Globus pallidus (tissue), 1 donor: ENCODE measurements at regions not wholly inside any gene's neighbourhood (a gene's known extent, or its start where the extent isn't known, plus 50 kb on each side); places are given as distances from the start of the nearest gene placed in this dataset.
A peak's percentile ranks its signal among the peaks of the same experiment; 100 is the strongest.
"Not testable (repeated sequence)": the region's sequence is repeated elsewhere in the genome, so short reads cannot be mapped to it uniquely, and the experiment has no call there.

Experiments
- DNase-seq: peaks from one replicate; pipeline ENCODE4 v3.0.0-alpha.2; 2015; ENCODE audit warnings: low spot score

DNA sequence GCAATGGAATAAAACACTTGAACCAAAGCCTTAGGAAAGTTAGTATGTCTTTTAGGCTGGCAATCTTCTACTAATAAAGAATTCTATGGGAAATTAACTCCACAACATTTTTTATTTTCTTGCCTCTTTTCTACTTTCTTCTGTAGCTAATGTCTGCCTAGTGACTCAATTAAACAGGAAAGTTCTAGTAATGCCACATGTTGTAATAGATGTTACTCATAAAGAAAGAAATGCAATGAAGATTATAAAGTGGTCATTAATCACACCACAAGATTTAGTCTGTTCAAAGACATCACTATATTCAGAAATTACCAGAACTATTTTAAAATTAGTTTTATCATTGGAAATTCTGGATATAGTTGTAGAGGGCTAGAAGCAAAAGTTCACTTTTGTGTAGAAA, 329.7 kb downstream of the SI start:
- DNase-seq, result no peak

DNA sequence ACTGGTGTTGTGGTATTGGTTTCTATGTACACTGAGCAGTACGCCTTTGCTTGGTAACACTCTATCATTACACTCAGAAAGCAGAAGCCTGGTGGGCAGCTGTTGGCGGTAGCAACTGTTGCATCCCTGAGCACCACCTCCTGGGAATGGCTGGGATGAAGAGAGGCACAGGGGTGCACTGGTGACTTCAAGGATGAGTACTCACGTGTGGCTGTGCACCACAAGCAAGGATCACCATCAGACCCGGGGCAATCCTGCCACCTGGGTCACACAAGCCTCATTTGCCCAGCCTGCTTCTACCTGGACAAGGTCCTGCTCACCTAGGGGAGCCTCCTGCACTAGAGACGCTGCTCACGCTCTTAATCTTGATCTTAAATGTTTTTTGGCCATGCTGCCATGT, 336.4 kb downstream of the SI start:
- no peak for DNase-seq

DNA sequence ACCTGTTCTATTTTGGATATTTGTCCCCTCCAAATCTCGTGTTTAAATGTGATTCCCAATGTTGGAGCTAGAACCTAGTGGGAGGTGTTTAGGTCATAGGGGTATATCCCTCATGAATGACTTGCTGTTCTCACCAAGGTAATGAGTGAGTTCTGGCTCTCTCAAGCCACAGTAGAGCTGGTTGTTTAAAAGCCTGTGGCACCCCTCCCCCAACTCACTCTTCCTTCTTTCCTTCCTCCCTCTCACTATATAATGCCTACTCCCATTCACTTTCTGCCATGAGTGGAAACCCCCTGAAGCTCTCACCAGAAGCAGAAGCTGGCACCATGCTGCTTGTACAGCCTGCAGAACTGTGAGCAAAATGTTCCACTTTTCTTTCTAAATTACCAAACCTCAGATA, 341.1 kb downstream of the SI start:
- DNase-seq, result no peak

DNA sequence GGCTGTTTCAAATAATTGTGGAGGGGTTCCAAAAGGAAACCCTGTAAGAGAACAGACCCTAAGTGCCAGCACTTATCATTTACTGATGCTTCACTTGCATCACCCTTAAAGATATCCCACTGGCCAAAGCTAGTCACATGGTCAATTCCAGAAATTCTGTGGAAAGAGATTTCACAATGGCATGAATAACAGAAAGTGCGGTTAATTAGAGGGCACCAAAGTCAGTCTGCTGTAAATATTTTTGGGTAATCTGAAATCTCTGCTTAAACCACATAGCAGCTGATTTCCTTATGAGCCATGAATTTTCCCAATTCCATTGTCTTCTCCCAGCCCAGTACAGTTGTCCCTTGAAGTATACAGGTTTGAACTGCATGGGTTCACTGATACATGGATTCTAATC, 346.1 kb downstream of the SI start:
- no peak for DNase-seq

DNA sequence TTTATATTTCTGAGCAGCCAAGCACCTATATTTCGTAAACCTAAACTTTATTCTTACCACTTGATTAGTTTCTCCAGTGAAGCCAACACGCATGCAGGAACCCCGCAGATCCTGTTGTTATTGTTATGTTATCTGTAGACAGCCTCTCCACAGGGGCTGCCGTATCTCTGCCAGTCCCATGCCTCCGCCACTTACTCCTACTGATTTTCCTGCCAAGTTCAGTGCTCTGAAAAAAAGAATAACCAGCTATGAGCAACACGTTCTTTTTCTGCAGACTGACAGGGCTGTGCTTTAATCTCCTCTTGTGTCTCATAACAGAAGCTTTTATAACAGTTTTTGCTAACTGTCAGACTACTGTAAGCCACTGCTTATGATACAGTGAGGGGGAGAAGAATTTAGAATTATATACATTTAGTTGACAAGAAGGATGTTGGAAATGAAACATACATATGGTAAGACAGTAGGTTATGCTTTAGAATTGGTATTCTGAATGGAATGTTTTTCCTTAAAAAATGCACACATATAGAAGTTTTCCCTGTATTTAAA, 347.4 kb downstream of the SI start:
- DNase-seq, result no peak

DNA sequence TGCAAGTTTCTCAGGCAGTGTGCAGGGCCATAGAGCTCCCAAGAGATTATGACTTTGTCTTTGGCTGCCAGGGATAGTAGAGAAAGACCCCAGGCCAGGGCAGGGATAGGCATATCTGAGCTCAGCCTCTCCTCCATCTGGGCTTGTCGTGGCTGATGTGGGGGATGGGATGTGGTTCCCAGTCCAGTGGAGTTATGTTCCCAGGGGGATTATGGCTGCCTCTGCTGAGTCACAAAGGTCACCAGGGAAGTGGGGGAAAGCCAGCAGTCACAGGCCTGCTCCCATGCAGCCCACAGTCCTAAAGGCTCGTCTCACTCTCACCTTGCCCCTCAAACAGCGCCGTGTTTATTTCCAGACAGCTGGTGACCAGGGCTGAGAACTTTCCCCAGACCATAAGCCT, 354.9 kb downstream of the SI start:
- DNase-seq, result no peak

DNA sequence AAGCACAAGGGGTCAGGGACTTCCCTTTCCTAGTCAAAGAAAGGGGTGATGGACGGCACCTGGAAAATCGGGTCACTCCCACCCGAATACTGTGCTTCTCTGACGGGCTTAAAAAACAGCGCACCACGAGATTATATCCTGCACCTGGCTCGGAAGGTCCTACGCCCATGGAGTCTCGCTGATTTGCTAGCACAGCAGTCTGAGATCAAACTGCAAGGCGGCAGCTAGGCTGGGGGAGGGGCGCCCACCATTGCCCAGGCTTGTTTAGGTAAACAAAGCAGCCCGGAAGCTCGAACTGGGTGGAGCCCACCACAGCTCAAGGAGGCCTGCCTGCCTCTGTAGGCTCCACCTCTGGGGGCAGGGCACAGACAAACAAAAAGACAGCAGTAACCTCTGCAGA, 375.5 kb downstream of the SI start:
- not testable (repeated sequence) for DNase-seq

DNA sequence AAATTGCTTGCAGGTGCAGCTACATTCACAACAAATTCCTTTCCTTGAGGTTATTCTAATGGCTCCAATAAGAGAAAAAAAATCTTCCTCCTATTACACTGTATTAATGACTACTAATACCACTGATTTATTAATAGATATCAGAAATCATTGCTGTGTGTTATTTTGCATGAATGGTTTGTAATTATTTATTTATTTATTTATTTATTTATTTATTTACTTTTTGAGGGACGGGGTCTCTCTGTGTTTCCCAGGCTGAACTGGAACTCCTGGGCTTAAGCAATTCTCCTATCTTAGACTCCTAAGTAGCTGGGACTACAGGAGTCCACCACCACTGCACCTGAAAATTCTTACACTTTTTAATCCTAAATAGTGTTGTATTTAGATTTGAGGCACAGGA, 390.4 kb downstream of the SI start:
- no peak for DNase-seq

DNA sequence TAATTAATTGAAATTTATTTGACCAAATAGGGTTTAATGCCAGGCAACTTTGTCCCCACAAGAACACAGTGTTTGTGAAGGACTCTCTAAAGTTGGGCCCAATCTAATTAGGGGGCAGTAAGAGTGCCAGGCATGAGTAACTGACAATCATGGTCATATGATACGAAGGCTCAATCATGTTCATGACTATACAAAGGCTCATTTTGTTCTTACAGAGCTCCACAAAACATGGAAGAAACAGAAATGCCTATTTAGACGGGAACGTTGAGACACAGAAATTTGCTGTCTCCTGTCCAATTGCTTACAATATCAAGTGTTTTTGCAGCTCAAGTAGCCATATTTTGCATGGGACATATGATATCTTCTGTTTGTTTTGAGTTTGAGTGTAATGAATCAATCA, 391.1 kb downstream of the SI start:
- peak; percentile 82 for DNase-seq

DNA sequence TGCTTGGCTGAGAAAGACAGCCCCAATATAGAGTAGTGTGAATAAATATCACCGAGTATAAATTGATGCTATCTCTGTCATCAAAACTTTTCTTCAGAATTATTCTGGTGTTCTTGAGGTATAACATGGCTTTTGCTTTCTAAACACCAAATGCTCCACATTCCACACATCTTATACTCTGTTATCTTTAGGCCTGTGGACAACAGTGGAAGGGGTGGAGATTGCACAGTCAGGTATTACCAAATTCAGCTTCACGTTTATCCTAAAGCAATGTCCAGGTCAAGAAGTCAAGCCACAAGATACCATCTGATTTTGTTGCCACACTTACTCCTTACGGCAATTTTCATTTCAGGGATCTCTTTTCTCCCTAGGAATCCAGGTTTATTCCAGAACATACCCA, 394.8 kb downstream of the SI start:
- DNase-seq, result no peak

DNA sequence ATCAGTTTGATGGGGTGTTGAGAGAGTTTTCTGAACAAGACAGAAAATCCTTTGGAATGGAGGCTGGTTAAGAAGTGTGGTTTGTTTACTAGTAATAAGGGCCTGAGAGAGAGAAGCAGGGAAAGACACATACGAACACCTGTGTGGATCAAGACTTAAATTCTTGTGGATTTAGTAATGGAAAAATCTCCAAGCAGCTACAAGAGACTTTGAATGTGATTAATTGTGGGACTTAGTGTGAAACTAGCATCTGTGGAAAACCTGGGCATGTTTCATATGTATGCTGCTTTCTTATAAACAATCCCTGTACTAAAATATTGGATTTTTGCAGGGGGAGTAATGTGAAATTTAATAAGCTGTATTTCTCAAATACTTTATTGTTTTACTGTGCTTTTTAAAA, 399.1 kb downstream of the SI start:
- DNase-seq, result no peak

DNA sequence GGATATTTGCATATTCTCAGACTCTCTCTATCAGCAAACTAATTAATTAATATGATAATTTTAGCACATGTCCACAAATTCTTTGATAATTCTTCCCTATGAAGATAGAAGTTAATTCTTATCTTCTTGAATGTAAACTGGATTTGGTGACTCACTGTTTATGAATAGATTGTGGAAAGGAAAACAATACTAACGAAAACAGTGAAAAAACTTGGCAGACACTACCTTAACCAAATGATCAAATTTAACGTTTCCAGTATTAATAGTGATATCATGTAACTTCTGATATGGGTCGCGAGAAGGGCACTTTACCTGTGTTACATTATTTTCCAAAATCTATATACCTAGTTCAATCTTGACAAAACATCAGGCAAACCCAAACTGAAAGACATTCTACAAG, 401.0 kb downstream of the SI start:
- no peak for DNase-seq

DNA sequence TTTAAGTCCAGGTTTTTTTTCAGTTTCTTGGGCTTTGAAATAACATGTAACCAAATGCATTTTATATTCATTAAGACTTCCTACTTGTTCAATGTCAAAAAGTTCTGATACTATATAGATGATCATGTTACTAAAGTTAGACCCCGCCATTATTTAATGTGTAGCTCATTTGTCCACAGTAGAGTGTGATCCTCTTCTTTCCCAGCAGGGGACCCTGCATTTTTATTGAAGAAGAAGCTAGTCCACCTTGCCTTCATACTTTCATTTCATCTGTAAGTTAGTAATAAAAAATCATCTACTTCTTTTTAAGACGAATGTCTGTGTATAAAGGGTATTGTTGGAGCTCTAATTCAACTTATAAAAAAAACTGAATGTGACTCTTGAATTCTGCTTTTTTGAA, 404.6 kb downstream of the SI start:
- DNase-seq, result no peak

DNA sequence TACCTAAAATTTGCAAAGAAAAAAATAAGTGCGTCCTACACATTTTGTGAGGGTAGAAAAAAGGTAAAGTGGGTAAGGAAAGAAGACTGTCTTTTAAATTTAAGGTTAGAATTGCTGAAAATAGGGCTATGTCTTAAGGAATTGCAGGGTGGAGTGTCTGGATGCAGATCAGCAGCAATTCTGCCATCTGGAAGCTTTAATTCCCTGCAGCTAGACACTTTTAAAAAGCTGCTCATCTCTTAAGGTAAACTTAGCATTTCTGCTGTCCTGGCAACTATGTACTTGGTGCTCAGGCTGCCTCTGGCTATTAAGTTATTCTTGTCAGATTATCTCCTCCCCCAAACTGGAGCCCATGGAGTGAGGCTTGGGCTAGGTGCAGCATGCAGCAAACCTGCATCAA, 420.2 kb downstream of the SI start:
- DNase-seq, result no peak

DNA sequence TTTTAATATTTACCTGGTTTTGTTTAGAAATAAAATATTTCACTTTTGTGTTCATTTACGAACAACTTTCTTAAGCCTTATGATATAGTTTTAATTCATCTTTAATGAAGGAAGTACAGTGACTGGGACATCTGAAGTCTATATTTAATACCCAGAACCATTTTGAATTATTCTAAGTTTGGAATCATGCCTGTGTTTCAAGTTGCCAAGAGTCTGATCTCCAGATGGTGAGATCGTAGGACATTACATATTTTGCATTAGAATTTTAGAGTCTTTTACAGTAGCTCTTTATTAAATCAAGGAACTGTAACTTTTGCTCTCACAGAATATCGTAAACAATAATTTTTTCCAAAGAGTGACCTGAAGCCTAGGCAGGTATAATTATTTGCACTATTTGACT, 420.7 kb downstream of the SI start:
- DNase-seq, result no peak

DNA sequence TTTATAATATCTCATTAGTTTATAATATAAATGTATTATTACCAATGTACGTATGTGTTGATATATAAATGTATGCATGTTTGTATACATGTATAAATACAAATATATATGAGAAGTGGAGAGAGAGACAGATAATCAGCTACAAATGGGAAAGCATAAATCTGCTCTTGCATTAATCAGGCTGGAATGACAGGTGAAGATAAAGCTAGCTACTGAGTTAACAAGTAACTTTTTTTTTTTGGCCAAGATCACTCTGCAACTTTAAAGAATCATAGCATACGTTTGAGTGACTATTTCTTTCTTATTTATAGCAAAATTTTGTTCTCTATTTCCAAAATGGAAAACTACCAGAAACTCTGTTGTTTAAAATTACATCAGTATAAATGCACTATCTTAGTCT, 422.8 kb downstream of the SI start:
- no peak for DNase-seq

DNA sequence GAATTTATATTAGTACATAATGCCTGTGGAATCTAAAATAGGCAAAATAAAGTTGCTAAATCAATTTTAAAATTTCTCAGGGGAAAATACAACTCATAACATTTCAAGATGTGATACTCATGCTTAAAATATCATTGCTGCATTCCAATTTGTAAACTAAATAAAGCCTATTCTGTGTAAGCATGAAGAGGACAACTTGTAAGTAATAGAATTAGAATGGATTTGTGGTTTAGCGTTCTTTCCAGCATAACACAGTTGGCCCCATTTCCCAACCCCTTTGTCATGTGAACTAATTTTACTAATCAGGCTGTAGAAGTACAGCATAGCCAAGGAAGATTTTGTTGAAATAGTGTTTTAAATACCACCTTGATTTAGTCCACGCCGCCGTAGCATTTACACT, 437.2 kb downstream of the SI start:
- DNase-seq, result no peak

DNA sequence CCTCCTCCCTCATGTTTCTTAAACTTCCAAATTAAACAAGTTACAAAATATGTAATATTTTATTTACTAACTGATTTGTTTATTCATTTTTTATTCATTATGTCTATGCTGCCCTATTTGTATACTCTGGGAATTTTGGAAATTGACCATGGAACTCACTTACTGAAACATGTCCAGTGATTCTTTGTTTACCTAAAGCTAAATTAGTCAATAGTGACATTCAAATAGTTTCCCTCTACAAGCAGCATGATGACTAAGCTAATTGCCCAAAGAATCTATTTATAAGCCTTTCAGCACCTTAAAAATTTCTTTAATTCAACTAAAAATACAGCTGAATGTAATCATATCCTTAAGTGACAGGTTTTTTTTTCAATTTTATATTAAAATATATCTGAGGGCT, 437.7 kb downstream of the SI start:
- DNase-seq, result no peak

DNA sequence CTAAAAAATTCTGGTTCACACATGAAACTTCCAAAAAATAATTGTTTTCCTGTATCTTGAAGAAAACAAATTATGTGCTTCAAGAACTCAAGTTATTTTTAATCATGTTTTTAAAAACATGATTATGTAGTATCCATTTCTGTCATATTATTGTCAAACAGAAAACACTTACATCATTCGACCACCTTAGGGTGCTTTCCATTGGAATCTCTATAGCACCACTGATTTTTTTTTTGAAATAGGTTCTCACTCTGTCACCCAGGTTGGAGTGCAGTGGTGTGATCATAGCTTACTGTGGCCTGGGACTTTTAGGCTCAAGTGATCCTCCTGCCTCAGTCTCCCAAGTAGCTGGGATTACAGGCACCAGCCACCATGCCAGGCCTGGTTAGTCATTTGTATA, 457.3 kb downstream of the SI start:
- DNase-seq, result no peak

DNA sequence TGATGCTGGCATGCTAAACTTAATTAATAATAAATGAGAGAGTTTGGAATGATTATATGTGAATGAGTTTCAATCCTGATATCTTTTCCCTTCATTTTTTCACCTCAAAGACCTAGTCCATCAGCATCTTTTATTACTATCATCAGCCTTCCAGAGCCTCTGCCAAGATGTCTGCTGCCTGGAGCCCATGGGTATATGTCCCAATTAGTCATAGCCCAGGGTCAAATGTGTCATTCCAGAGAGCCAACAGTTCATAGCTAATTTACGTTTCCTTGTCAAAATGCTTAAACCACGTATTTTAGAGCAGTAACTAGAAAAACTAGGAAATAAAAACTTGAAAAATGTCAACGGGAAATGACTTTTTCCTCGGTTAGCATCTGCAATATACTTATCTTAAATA, 457.9 kb downstream of the SI start:
- no peak for DNase-seq

DNA sequence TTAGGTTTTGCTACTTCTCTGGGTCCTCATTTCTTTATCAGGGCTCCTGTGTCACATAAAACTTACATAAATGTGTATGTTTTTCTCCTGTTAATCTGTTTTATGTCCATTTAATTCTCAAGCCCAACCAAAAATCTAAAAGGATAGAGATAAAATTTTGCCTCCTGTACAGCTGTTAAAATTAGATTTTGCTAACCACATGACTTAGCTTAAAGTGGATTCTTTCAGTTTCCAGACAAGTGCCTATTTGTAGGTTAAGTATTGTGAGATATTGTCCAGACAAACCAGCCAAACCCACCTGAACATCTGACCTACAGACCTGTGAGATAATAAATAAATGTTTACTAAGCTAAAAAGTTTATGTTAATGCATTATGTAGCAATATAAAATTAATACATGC, 465.5 kb downstream of the SI start:
- no peak for DNase-seq

DNA sequence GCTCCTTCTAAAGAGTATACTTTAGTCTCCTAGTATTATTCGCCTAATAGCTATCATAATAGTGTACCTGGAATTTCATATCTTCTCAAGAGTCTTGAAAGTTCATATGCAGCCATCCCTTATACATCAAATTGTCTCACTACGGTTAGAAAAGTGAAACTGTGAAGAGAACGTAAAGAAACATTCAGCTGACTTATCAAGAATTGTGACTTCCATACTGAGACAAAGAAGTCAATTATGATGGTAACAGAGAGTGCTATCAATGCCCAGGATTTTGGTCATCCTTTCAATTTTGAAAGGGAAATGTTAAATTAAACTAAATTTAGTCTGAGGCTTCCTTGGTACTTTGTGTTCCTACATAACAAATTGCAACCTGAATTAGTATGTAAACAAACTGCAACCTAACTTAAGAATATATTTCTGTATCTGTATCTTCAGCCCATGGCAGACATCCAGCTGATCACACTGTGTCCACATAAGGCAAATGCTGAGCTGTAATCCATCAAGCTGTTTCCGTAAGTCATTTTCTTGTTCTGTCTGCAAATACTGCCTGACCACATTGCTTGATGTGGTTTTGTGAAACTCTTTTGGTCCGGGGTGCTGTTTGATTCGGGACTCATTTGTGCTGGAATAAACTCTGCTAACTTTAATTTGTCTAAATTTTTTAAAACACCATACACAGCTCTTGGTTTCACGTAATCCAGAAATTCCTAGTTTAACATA, 469.6 kb downstream of the SI start:
- DNase-seq, result no peak

DNA sequence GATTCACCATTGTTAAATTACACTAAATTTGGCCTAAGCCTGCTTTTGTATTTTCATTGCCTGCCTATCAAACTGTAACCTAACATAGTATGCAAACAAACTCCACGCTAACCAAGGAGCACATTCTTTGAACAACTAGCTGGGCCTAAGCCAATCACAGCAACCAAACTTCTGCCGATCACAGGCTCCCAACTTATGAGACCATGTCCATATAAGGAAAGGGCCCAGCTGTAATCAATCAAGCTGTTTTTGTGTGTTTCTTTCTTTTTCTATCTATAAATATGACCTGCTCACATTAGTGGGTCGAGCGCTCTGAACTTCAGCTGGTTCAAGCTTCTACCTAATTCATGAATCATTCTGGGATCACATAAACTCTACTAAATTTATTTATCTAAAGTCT, 473.6 kb downstream of the SI start:
- no peak for DNase-seq

DNA sequence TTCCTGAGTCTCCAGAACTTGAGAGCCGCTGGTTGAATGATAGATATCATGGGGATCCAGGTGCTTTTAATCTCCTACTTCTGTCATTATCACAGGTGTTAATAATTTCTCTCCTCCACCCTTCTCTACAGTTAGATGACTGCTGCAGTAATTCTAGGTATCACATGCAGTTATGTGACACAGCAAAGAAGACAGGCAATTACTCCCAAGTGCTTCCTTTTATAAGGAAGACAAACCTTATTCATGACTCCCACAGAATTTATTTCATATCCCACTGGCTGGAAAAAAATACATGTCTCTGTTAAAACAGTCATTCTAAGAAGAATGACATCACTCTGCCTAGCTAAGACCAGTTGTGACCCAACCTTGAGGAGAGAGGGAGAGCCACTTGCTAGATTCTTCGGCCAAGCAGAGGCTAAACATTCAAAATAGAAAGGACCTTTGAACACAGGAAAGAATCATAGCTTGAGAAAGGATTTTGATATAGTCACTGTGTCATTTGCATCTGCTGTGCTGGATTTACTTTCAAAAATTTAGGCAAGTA, 500.6 kb downstream of the SI start:
- no peak for DNase-seq
